ENCODE measurements at regions not wholly inside any gene's neighbourhood (a gene's known extent, or its start where the extent isn't known, plus 50 kb on each side); places are given as distances from the start of the nearest gene placed in this dataset.

- TF ChIP-seq CTCF (IDR thresholded peaks at IDR 0.05; ENCODE audit: poor library complexity, severe bottlenecking), result no peak
- ATAC-seq (ENCODE audit: low read depth) (no peak), DNase-seq (ENCODE audit: low spot score) (no peak)
- H3K27ac ChIP-seq (ENCODE audit: poor library complexity, severe bottlenecking), result no peak overlapping the region
- peaks cover 4% of the 10 kb centered on the region for H3K27me3 ChIP-seq (ENCODE audit: insufficient read depth, poor library complexity, severe bottlenecking)
- no peaks in the 10 kb centered on the region for H3K4me1 ChIP-seq (ENCODE audit: insufficient read depth, poor library complexity, severe bottlenecking)
- no peaks in the 10 kb centered on the region for H3K36me3 ChIP-seq (ENCODE audit: low read depth)
- no peaks in the 10 kb centered on the region for H3K9me3 ChIP-seq (ENCODE audit: severe bottlenecking)
- no peak overlapping the region for H3K4me3 ChIP-seq (ENCODE audit: severe bottlenecking)
These were observed 61.5 kb downstream of the IGLL1 start for GRCh38 chr22:23518376-23519187.

- ATAC-seq (ENCODE audit: low read depth) (no peak), DNase-seq (ENCODE audit: low spot score) (no peak)
- Histone ChIP-seq H3K27ac (ENCODE audit: poor library complexity, severe bottlenecking) (no peak overlapping the region), H3K9me3 (ENCODE audit: severe bottlenecking) (no peaks in the 10 kb centered on the region), H3K27me3 (ENCODE audit: insufficient read depth, poor library complexity, severe bottlenecking) (peaks cover 4% of the 10 kb centered on the region), H3K36me3 (ENCODE audit: low read depth) (no peaks in the 10 kb centered on the region), H3K4me1 (ENCODE audit: insufficient read depth, poor library complexity, severe bottlenecking) (no peaks in the 10 kb centered on the region), H3K4me3 (ENCODE audit: severe bottlenecking) (no peak overlapping the region)
- no peak for TF ChIP-seq CTCF (IDR thresholded peaks at IDR 0.05; ENCODE audit: poor library complexity, severe bottlenecking)
These were observed 62.2 kb downstream of the IGLL1 start for GRCh38 chr22:23517804-23518375.

GRCh38 chr22:23516304-23516703 lies 63.8 kb downstream of the IGLL1 start:
- no peak for DNase-seq (ENCODE audit: low spot score)
- Histone ChIP-seq H3K27me3 (ENCODE audit: insufficient read depth, poor library complexity, severe bottlenecking) (peaks cover 2% of the 10 kb centered on the region), H3K9me3 (ENCODE audit: severe bottlenecking) (no peaks in the 10 kb centered on the region), H3K4me1 (ENCODE audit: insufficient read depth, poor library complexity, severe bottlenecking) (no peaks in the 10 kb centered on the region), H3K36me3 (ENCODE audit: low read depth) (no peaks in the 10 kb centered on the region), H3K27ac (ENCODE audit: poor library complexity, severe bottlenecking) (no peak overlapping the region), H3K4me3 (ENCODE audit: severe bottlenecking) (no peak overlapping the region)
- no peak for ATAC-seq (ENCODE audit: low read depth)
- TF ChIP-seq CTCF (IDR thresholded peaks at IDR 0.05; ENCODE audit: poor library complexity, severe bottlenecking), result no peak

- TF ChIP-seq CTCF (IDR thresholded peaks at IDR 0.05; ENCODE audit: poor library complexity, severe bottlenecking), result no peak
- DNase-seq (ENCODE audit: low spot score) (no peak), ATAC-seq (ENCODE audit: low read depth) (no peak)
- H3K27me3 ChIP-seq (ENCODE audit: insufficient read depth, poor library complexity, severe bottlenecking), result no peaks in the 10 kb centered on the region
- no peaks in the 10 kb centered on the region for H3K9me3 ChIP-seq (ENCODE audit: severe bottlenecking)
- H3K27ac ChIP-seq (ENCODE audit: poor library complexity, severe bottlenecking), result no peak overlapping the region
- no peaks in the 10 kb centered on the region for H3K4me1 ChIP-seq (ENCODE audit: insufficient read depth, poor library complexity, severe bottlenecking)
- no peaks in the 10 kb centered on the region for H3K36me3 ChIP-seq (ENCODE audit: low read depth)
- no peak overlapping the region for H3K4me3 ChIP-seq (ENCODE audit: severe bottlenecking)
These were observed 65.6 kb downstream of the IGLL1 start for GRCh38 chr22:23514322-23515038.

All from RWPE2 (cell line).